Endodermal cell (in vitro differentiated cells): ENCODE measurements at regions not wholly inside any gene's neighbourhood (a gene's known extent, or its start where the extent isn't known, plus 50 kb on each side); places are given as distances from the start of the nearest gene placed in this dataset.

Source experiments
- DNase-seq: peaks from one replicate; pipeline ENCODE4 v3.0.0-alpha.2; 2017
- H3K27ac ChIP-seq: 2 replicates; pipeline ENCODE4 v1.5.1; 2013; ENCODE audit warnings: mild to moderate bottlenecking, low read depth, low read length, moderate library complexity
- H3K27me3 ChIP-seq: 2 replicates; pipeline ENCODE4 v1.6.1; 2013; ENCODE audit warnings: mild to moderate bottlenecking, low read length, moderate library complexity; ENCODE audit not compliant: insufficient read depth, control insufficient read depth, poor library complexity, severe bottlenecking
- H3K36me3 ChIP-seq: 2 replicates; pipeline ENCODE4 v1.7.0; 2013; ENCODE audit warnings: mild to moderate bottlenecking, low read length, moderate library complexity; ENCODE audit not compliant: control insufficient read depth, insufficient read depth
- H3K4me1 ChIP-seq: one replicate; pipeline ENCODE4 v1.7.0; 2013; ENCODE audit warnings: low read length; ENCODE audit not compliant: control insufficient read depth, insufficient read depth
- H3K4me3 ChIP-seq: 2 replicates; pipeline ENCODE4 v1.5.1; 2013; ENCODE audit warnings: mild to moderate bottlenecking, low read length, moderate library complexity
- H3K9ac ChIP-seq: 2 replicates; pipeline ENCODE4 v1.6.1; 2013; ENCODE audit warnings: mild to moderate bottlenecking, low read length, moderate library complexity; ENCODE audit not compliant: poor library complexity, severe bottlenecking; ENCODE audit errors: extremely low read depth
- H3K9me3 ChIP-seq: 2 replicates; pipeline ENCODE4 v1.6.1; 2013; ENCODE audit warnings: mild to moderate bottlenecking, low read length, moderate library complexity; ENCODE audit not compliant: control insufficient read depth
- H3K27ac Mint-ChIP-seq: 2 replicates; pipeline ENCODE4 v1.8.0; 2020; ENCODE audit warnings: mixed read lengths
- H3K27me3 Mint-ChIP-seq: 2 replicates; pipeline ENCODE4 v1.8.0; 2021; ENCODE audit warnings: mild to moderate bottlenecking, mixed read lengths; ENCODE audit not compliant: insufficient read depth
- H3K36me3 Mint-ChIP-seq: 2 replicates; pipeline ENCODE4 v1.8.0; 2020; ENCODE audit warnings: low read depth, mixed read lengths
- H3K4me1 Mint-ChIP-seq: 2 replicates; pipeline ENCODE4 v1.8.0; 2020; ENCODE audit warnings: mixed read lengths
- H3K4me3 Mint-ChIP-seq: 2 replicates; pipeline ENCODE4 v1.8.0; 2020; ENCODE audit warnings: mild to moderate bottlenecking, moderate library complexity, mixed read lengths
- H3K9me3 Mint-ChIP-seq: 2 replicates; pipeline ENCODE4 v1.8.0; 2020; ENCODE audit warnings: mild to moderate bottlenecking, mixed read lengths
- WGBS, 2 experiments: methylation state at CpG; one replicate each; pipeline versions ENCODE4 v1.1.5 to v1.1.7; 2013; ENCODE audit warnings: missing lambda C conversion rate in 2 of 2, mixed read lengths in 1 of 2; ENCODE audit not compliant: insufficient coverage in 1 of 2, insufficient read length in 1 of 2; 5-methylcytosine and 5-hydroxymethylcytosine counted together
- TF ChIP-seq, protein P1 (sequence below): fragments of 200-600 bp; sonication (generic); conservative IDR thresholded peaks from 2 replicates; pipeline ENCODE4 v1.5.0; 2021; ENCODE audit warnings: antibody characterized with exemption, mild to moderate bottlenecking

DNA sequence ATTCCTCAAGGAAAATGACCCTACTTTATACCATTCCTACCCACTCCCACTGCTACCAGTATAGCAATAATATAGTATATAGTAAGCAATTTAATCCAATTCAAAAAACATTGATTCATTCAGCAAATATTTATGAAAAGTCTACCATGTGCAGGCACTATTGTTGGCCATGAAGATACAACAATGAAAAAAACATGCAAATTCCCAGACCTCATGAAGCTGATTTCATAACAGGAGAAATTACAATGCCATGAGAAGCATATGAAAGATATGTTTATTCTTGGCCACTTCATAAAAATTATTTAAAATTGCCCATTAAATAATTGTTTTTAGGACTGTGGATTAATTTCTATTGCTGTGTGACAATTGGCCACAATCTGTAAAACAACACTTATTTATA is 315.8 kb upstream of the COL8A1 start:
- no peak overlapping the region for H3K9ac ChIP-seq
- H3K4me3 Mint-ChIP-seq = no peak overlapping the region
- H3K4me3 ChIP-seq = no peak overlapping the region
- TF ChIP-seq, protein P1, sequence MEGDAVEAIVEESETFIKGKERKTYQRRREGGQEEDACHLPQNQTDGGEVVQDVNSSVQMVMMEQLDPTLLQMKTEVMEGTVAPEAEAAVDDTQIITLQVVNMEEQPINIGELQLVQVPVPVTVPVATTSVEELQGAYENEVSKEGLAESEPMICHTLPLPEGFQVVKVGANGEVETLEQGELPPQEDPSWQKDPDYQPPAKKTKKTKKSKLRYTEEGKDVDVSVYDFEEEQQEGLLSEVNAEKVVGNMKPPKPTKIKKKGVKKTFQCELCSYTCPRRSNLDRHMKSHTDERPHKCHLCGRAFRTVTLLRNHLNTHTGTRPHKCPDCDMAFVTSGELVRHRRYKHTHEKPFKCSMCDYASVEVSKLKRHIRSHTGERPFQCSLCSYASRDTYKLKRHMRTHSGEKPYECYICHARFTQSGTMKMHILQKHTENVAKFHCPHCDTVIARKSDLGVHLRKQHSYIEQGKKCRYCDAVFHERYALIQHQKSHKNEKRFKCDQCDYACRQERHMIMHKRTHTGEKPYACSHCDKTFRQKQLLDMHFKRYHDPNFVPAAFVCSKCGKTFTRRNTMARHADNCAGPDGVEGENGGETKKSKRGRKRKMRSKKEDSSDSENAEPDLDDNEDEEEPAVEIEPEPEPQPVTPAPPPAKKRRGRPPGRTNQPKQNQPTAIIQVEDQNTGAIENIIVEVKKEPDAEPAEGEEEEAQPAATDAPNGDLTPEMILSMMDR = no peak
- H3K27ac Mint-ChIP-seq = no peak overlapping the region
- H3K36me3 Mint-ChIP-seq = no peaks in the 10 kb centered on the region
- no peaks in the 10 kb centered on the region for H3K4me1 Mint-ChIP-seq
- H3K27me3 ChIP-seq = no peaks in the 10 kb centered on the region
- no peaks in the 10 kb centered on the region for H3K27me3 Mint-ChIP-seq
- no peaks in the 10 kb centered on the region for H3K9me3 Mint-ChIP-seq
- no peak overlapping the region for H3K27ac ChIP-seq
- H3K9me3 ChIP-seq = no peaks in the 10 kb centered on the region
- H3K4me1 ChIP-seq = no peaks in the 10 kb centered on the region
- no peaks in the 10 kb centered on the region for H3K36me3 ChIP-seq
- no peak for DNase-seq

DNA sequence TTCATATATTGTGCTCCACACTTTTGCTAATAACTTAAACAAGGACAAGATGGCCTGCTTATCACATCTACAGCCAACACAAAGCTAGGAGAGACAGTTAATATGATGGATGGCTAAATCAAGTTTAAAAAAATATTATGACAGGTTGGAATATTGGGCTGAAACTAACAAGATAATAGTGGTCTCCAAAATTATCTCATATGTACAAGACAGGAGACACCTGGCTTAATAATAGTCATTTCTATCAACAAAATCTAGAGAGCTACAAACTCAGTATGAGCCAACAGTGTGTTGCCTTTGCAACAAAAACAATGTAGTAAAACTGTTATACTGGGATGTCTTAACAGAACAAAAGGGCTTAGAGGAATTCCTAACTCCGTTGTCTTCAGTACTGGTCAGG is 317.1 kb upstream of the COL8A1 start:
- H3K36me3 ChIP-seq = no peaks in the 10 kb centered on the region
- Mint-ChIP-seq H3K4me1 (no peaks in the 10 kb centered on the region), H3K27me3 (no peaks in the 10 kb centered on the region), H3K4me3 (no peak overlapping the region), H3K9me3 (no peaks in the 10 kb centered on the region), H3K36me3 (no peaks in the 10 kb centered on the region), H3K27ac (no peak overlapping the region)
- 95% methylated on average over 1 of the region's 1 CpG; no CpG with 5 or more reads in 1 of the 2 experiments for WGBS, 2 experiments
- TF ChIP-seq, protein P1 = no peak
- H3K27me3 ChIP-seq = no peaks in the 10 kb centered on the region
- no peaks in the 10 kb centered on the region for H3K9me3 ChIP-seq
- no peak overlapping the region for H3K9ac ChIP-seq
- no peaks in the 10 kb centered on the region for H3K4me1 ChIP-seq
- H3K27ac ChIP-seq = no peak overlapping the region
- DNase-seq = no peak
- H3K4me3 ChIP-seq = no peak overlapping the region

DNA sequence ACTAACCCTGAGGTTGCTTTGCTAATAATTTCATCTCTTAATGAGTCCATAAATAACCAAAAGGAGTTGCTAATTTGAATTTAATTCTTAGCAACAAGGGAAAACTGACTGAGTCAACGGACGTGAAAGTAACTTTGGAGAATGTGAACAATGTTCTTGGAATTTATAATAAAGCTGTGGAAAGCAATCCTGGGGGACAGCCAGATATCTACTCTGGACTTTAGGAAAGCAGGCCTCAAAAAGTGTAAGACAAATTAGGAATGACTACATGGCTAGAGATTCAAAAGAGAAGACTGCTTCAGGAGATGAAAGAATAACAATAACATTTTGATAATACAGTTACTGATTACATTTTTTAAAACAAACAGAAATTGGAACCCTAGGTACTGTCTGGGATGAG is 318.4 kb upstream of the COL8A1 start:
- Histone ChIP-seq H3K4me1 (no peaks in the 10 kb centered on the region), H3K4me3 (no peak overlapping the region), H3K27me3 (no peaks in the 10 kb centered on the region), H3K27ac (no peak overlapping the region), H3K9ac (no peak overlapping the region), H3K36me3 (no peaks in the 10 kb centered on the region), H3K9me3 (no peaks in the 10 kb centered on the region)
- Mint-ChIP-seq H3K27me3 (no peaks in the 10 kb centered on the region), H3K9me3 (no peaks in the 10 kb centered on the region), H3K27ac (no peak overlapping the region), H3K36me3 (no peaks in the 10 kb centered on the region), H3K4me3 (no peak overlapping the region), H3K4me1 (no peaks in the 10 kb centered on the region)
- TF ChIP-seq, protein P1 = no peak
- WGBS, 2 experiments = 87 to 95% methylated on average over 2 of the region's 2 CpGs
- DNase-seq = no peak
